Cardiac muscle cell (in vitro differentiated cells and primary cell): ENCODE measurements at regions not wholly inside any gene's neighbourhood (a gene's known extent, or its start where the extent isn't known, plus 50 kb on each side); places are given as distances from the start of the nearest gene placed in this dataset.

Experiments used
- DNase-seq, 2 donors: peaks; one replicate each; pipeline versions ENCODE4 v3.0.0 to v3.0.0-alpha.2; 2010 to 2017; ENCODE audit warnings: low read depth in 1 of 2, low spot score in 1 of 2
- H3K27ac ChIP-seq: fragments of 200-600 bp; sonication (generic); 2 replicates; pipeline ENCODE4 v1.5.1; 2016
- H3K27me3 ChIP-seq: fragments of 200-600 bp; sonication (generic); 2 replicates; pipeline ENCODE4 v1.6.0; 2016; ENCODE audit warnings: control low read depth
- H3K36me3 ChIP-seq: fragments of 200-600 bp; sonication (generic); 2 replicates; pipeline ENCODE4 v1.5.1; 2016; ENCODE audit warnings: control low read depth
- H3K4me1 ChIP-seq: fragments of 200-600 bp; sonication (generic); 2 replicates; pipeline ENCODE4 v1.8.1; 2017; ENCODE audit warnings: low read depth, mild to moderate bottlenecking, mixed run types
- H3K4me3 ChIP-seq: fragments of 200-600 bp; sonication (generic); 2 replicates; pipeline ENCODE4 v1.5.1; 2016; ENCODE audit warnings: mild to moderate bottlenecking
- H3K9me3 ChIP-seq: fragments of 200-600 bp; sonication (generic); 2 replicates; pipeline ENCODE4 v1.5.1; 2017; ENCODE audit warnings: low read depth, mild to moderate bottlenecking, control low read depth
- TF ChIP-seq, protein P1 (sequence below): IDR thresholded peaks from 2 replicates; pipeline ENCODE4 v1.5.1; 2012; ENCODE audit warnings: low read depth, mild to moderate bottlenecking, low read length

DNA sequence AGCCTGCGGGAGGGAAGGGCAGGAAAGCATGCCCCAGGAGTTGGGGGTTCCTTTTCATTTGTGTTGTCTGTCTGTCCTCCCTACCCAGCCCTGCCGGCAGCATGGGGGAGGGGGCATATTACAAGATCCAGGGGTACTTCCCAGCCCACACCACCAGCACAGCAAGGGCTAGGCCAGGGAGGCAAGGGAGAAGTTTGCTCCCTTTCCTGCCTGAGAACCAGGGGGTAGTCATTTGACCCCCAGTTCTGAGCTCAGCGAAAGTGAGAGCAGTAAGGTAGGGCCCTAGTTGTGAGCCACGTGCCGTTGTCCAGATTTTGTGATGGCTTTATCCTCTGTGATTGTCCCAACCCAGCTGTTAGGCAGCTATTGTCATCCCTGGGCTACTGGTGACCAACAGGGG, 364.7 kb downstream of the BCL11B start:
- peaks cover 4% of the 10 kb centered on the region for H3K4me1 ChIP-seq
- H3K4me3 ChIP-seq: no peak overlapping the region
- H3K27ac ChIP-seq: no peak overlapping the region
- no peak for DNase-seq
- H3K36me3 ChIP-seq: no peaks in the 10 kb centered on the region
- TF ChIP-seq, protein P1, sequence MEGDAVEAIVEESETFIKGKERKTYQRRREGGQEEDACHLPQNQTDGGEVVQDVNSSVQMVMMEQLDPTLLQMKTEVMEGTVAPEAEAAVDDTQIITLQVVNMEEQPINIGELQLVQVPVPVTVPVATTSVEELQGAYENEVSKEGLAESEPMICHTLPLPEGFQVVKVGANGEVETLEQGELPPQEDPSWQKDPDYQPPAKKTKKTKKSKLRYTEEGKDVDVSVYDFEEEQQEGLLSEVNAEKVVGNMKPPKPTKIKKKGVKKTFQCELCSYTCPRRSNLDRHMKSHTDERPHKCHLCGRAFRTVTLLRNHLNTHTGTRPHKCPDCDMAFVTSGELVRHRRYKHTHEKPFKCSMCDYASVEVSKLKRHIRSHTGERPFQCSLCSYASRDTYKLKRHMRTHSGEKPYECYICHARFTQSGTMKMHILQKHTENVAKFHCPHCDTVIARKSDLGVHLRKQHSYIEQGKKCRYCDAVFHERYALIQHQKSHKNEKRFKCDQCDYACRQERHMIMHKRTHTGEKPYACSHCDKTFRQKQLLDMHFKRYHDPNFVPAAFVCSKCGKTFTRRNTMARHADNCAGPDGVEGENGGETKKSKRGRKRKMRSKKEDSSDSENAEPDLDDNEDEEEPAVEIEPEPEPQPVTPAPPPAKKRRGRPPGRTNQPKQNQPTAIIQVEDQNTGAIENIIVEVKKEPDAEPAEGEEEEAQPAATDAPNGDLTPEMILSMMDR: no peak
- H3K27me3 ChIP-seq: no peaks in the 10 kb centered on the region
- H3K9me3 ChIP-seq: no peaks in the 10 kb centered on the region

DNA sequence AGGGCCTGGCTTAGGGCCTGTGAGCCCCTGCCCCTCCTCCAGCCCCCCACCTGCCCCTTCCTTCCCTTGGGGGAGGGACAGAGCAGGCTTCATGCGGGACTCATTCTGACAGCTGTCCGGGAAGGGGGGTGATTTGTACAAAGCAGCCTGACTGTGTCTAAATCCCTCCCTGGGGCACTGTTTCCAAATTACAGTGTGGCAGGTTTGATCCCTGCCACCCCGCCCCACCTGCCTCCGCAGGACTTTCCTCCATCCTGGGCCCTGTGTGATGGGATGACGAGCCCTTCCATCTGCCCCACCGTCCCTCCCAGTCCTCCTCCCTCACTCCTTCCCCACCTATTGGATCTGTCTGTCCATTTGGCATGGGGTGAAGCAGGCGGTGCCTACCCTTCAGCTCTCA, 363.9 kb downstream of the BCL11B start:
- Histone ChIP-seq H3K9me3 (no peaks in the 10 kb centered on the region), H3K4me3 (no peak overlapping the region), H3K4me1 (peaks cover 4% of the 10 kb centered on the region), H3K36me3 (no peaks in the 10 kb centered on the region), H3K27ac (no peak overlapping the region), H3K27me3 (no peaks in the 10 kb centered on the region)
- no peak for DNase-seq
- TF ChIP-seq, protein P1: no peak

DNA sequence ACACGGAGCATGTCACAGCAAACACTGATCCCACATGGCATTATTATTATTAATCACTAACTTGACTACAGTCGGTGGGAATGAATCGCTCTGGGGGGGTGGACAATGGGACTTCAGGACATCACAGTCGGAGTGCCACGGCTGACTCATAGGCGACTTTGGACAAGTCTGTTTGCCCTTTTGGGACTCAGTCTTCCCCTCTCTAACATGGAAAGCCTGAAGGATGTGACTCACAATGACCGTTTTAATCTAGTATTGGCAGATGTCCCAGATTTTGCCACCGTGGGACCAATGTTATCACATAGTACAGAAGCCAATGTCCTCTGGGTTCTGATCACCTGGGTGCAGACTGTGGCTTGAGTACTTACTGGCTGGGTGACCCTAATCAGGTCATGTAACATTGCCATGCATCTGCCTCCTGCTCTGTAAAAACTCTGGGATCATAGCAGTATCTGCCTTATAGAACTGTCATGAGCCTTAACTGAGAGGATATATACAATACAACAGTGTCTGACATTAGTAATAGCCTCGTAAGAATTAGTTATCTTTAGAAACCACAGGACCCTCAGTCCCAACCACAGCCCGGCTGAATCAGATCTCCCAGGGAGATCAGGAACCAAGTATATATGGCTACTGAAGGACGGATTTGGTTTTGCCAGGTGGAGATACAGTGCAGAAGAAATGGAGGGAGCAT, 362.6 kb downstream of the BCL11B start:
- TF ChIP-seq, protein P1: no peak
- Histone ChIP-seq H3K4me3 (no peak overlapping the region), H3K4me1 (peaks cover 11% of the 10 kb centered on the region), H3K27me3 (no peaks in the 10 kb centered on the region), H3K36me3 (no peaks in the 10 kb centered on the region), H3K27ac (no peak overlapping the region), H3K9me3 (no peaks in the 10 kb centered on the region)
- DNase-seq: peak in 1 of 2 donors; percentile 8

DNA sequence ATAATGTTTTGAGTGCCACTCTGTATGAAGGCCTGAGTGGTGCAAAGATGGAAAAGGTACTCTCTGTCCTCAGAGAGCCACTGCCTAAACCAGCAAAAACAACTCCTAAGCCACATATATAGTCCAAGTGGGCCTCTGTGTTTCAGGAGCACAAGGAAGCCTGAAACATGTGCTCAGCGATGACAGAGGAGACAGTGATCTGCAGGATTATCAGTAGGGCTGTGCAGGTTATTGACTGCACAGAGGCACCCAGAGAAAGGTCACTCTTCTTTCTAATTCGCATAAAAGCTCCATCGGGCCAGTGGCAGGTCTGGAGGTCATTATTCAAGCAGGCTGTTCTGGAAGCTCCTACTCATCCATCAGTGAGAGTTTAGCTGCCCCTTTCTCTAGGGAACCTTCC, 361.9 kb downstream of the BCL11B start:
- Histone ChIP-seq H3K27ac (no peak overlapping the region), H3K4me1 (peaks cover 11% of the 10 kb centered on the region)
- TF ChIP-seq, protein P1: no peak

DNA sequence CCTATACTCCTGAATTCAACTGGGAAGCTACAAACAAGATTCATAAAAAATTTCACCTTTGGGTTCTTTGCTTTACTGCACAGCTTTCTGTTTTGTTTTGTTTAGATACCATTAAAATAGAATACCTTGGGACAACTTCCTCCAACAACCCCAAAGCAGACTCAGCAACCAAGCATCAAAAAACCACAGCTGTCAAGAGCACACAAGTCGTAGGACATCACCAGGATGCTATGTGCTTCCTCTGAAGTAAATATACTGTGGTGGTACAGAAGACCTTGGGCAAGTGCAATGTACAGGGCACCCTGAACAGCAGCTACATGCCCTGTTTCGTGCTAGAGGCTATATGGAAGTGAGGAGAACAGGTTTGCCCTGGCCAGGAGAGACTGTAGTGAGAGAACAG, 359.3 kb downstream of the BCL11B start:
- Histone ChIP-seq H3K9me3 (no peaks in the 10 kb centered on the region), H3K27ac (no peak overlapping the region), H3K36me3 (no peaks in the 10 kb centered on the region), H3K27me3 (no peaks in the 10 kb centered on the region), H3K4me1 (peaks cover 8% of the 10 kb centered on the region), H3K4me3 (no peak overlapping the region)
- TF ChIP-seq, protein P1: no peak
- no peak for DNase-seq

More for the DNA sequence above, 361.9 kb downstream of the BCL11B start:
- H3K36me3 ChIP-seq: no peaks in the 10 kb centered on the region
- no peak for DNase-seq
- H3K4me3 ChIP-seq: no peak overlapping the region
- no peaks in the 10 kb centered on the region for H3K9me3 ChIP-seq
- H3K27me3 ChIP-seq: no peaks in the 10 kb centered on the region
